HG03097 (cell line): ENCODE measurements at regions not wholly inside any gene's neighbourhood (a gene's known extent, or its start where the extent isn't known, plus 50 kb on each side); places are given as distances from the start of the nearest gene placed in this dataset.
"Not testable (repeated sequence)": the region's sequence is repeated elsewhere in the genome, so short reads cannot be mapped to it uniquely, and the experiment has no call there.

Experiments used
- ATAC-seq: cut with Tn5 transposase; IDR thresholded peaks from one replicate; pipeline ENCODE4 v1.9.1; 2021; ENCODE audit not compliant: unreplicated experiment, low FRiP score

- no peak for ATAC-seq
These were observed 94.1 kb downstream of the SLC25A47 start for GRCh38 chr14:100416921-100417860.

GRCh38 chr14:100419856-100420255 lies 96.7 kb downstream of the SLC25A47 start:
- ATAC-seq: no peak

- ATAC-seq: no peak
These were observed 98.8 kb downstream of the SLC25A47 start for GRCh38 chr14:100421756-100422470.

- no peak for ATAC-seq
These were observed 99.6 kb downstream of the SLC25A47 start for GRCh38 chr14:100422556-100423316.

GRCh38 chr14:100423317-100424010 lies 100.3 kb downstream of the SLC25A47 start:
- no peak for ATAC-seq

- ATAC-seq: no peak
These were observed 101.6 kb downstream of the SLC25A47 start for GRCh38 chr14:100424504-100425428.

GRCh38 chr14:100425429-100425827 lies 102.3 kb downstream of the SLC25A47 start:
- ATAC-seq: no peak

GRCh38 chr14:100426314-100426713 lies 103.2 kb downstream of the SLC25A47 start:
- ATAC-seq: no peak

- no peak for ATAC-seq
These were observed 104.0 kb downstream of the SLC25A47 start for GRCh38 chr14:100427166-100427565.

GRCh38 chr14:100428727-100429126 lies 105.6 kb downstream of the SLC25A47 start:
- no peak for ATAC-seq

- no peak for ATAC-seq
These were observed 106.4 kb downstream of the SLC25A47 start for GRCh38 chr14:100429537-100429936.

GRCh38 chr14:100430571-100430970 lies 107.4 kb downstream of the SLC25A47 start:
- ATAC-seq: no peak

GRCh38 chr14:100431461-100431860 lies 108.3 kb downstream of the SLC25A47 start:
- not testable (repeated sequence) for ATAC-seq

GRCh38 chr14:100432652-100433427 lies 109.7 kb downstream of the SLC25A47 start:
- ATAC-seq: no peak

GRCh38 chr14:100433428-100433814 lies 110.3 kb downstream of the SLC25A47 start:
- no peak for ATAC-seq

- ATAC-seq: no peak
These were observed 111.0 kb downstream of the SLC25A47 start for GRCh38 chr14:100434033-100434601.

GRCh38 chr14:100434911-100435438 lies 111.8 kb downstream of the SLC25A47 start:
- no peak for ATAC-seq

- ATAC-seq: no peak
These were observed 112.3 kb downstream of the SLC25A47 start for GRCh38 chr14:100435459-100435858.
